K562 (cell line): ENCODE measurements at regions not wholly inside any gene's neighbourhood (a gene's known extent, or its start where the extent isn't known, plus 50 kb on each side); places are given as distances from the start of the nearest gene placed in this dataset.

Experiments used
- ATAC-seq: fragments of 200-7000 bp; cut with Tn5 transposase; 3 replicates; pipeline ENCODE4 v1.9.1; 2020; ENCODE audit warnings: moderate library complexity
- BruUV-seq: library from RNA; stranded (reverse); fragments of 400-500 nt; replicated peaks from 2 replicates; lab custom pipeline; 2021; lab: Mats Ljungman, UMichigan
- CTCF ChIA-PET: fragments of 300-600 bp; formaldehyde crosslinking; extraction: SDS; loops from one replicate; lab custom pipeline; 2021; ENCODE audit warnings: low intra/inter-chr PET ratio; lab: Yijun Ruan, JAX
- POLR2A ChIA-PET: fragments of 300-600, 350-650 bp; sonication (Branson Sonifier 250); formaldehyde crosslinking; extraction: SDS; loops from one replicate; lab custom pipeline; 2021; ENCODE audit warnings: antibody characterized with exemption, inconsistent platforms; lab: Yijun Ruan, JAX
- DNase-seq, 4 experiments: peaks; one replicate each; pipeline versions ENCODE4 v3.0.0 to v3.0.0-alpha.2; 2011 to 2018; ENCODE audit warnings: low spot score in 3 of 4, mixed read lengths in 3 of 4; ENCODE audit errors: extremely low read depth in 1 of 4
- FAIRE-seq: peaks from 2 replicates; lab custom pipeline; 2011; peaks lifted over from hg19 to GRCh38; lab: Jason Lieb, UNC
- H2AFZ ChIP-seq: 2 replicates; pipeline ENCODE4 v1.6.0; 2011; ENCODE audit warnings: low read depth, low read length, control low read depth, inconsistent platforms
- H3K27ac ChIP-seq: fragments of 200-600 bp; 3 replicates; pipeline ENCODE4 v1.8.0; 2011; ENCODE audit warnings: low read depth, mild to moderate bottlenecking, control low read depth, inconsistent platforms, low read length, moderate library complexity, mixed read lengths; ENCODE audit errors: extremely low read depth
- H3K27me3 ChIP-seq, 2 experiments: fragments of 300-600 bp in 1 of 2; 2 replicates in 1 of 2; 3 replicates in 1 of 2; pipeline versions ENCODE4 v1.6.0 to v1.8.0; 2011; ENCODE audit warnings: inconsistent platforms in 2 of 2, low read length in 2 of 2, mild to moderate bottlenecking in 1 of 2, mixed read lengths in 1 of 2, moderate library complexity in 1 of 2; ENCODE audit not compliant: control insufficient read depth in 2 of 2, insufficient read depth in 2 of 2
- H3K36me3 ChIP-seq: fragments of 300-600 bp; 3 replicates; pipeline ENCODE4 v1.8.0; 2011; ENCODE audit warnings: mild to moderate bottlenecking, low read length, inconsistent platforms; ENCODE audit not compliant: control insufficient read depth, insufficient read depth
- H3K4me1 ChIP-seq, 2 experiments: fragments of 200-600 bp in 1 of 2; replicated peaks in 1 of 2; 2 replicates in 1 of 2; 3 replicates in 1 of 2; pipeline versions ENCODE4 v1.5.1 to v1.8.0; 2011; ENCODE audit warnings: inconsistent platforms in 2 of 2, low read length in 2 of 2, mild to moderate bottlenecking in 1 of 2, mixed read lengths in 1 of 2, moderate library complexity in 1 of 2; ENCODE audit not compliant: control insufficient read depth in 2 of 2, insufficient read depth in 2 of 2
- H3K4me2 ChIP-seq: 2 replicates; pipeline ENCODE4 v1.6.1; 2011; ENCODE audit warnings: low read length, control low read depth, inconsistent platforms, mixed read lengths; ENCODE audit not compliant: insufficient read depth
- H3K4me3 ChIP-seq: fragments of 200-600 bp; sonication (generic), shearing (Covaris generic); 2 replicates; pipeline ENCODE4 v1.5.1; 2016; ENCODE audit warnings: control low read depth, inconsistent platforms
- H3K79me2 ChIP-seq: fragments of 200-600 bp; 3 replicates; pipeline ENCODE4 v1.8.0; 2011; ENCODE audit warnings: low read length, inconsistent platforms; ENCODE audit not compliant: control insufficient read depth, insufficient read depth
- H3K9ac ChIP-seq, 2 experiments: 2 replicates each; pipeline versions ENCODE4 v1.6.0 to v1.6.1; 2011; ENCODE audit warnings: low read depth in 2 of 2, low read length in 2 of 2, control low read depth in 1 of 2, inconsistent platforms in 1 of 2, mild to moderate bottlenecking in 1 of 2, mixed read lengths in 1 of 2; ENCODE audit not compliant: insufficient read depth in 1 of 2
- H3K9me1 ChIP-seq: one replicate; pipeline ENCODE4 v1.6.0; 2011; ENCODE audit warnings: inconsistent platforms, mild to moderate bottlenecking, low read length, moderate library complexity; ENCODE audit not compliant: control insufficient read depth, insufficient read depth
- H3K9me3 ChIP-seq: replicated peaks from 2 replicates; pipeline ENCODE4 v1.5.1; 2011; ENCODE audit warnings: low read depth, low read length, inconsistent platforms; ENCODE audit not compliant: control insufficient read depth, insufficient read depth
- H4K20me1 ChIP-seq: replicated peaks from 2 replicates; pipeline ENCODE4 v1.6.1; 2011; ENCODE audit warnings: low read length, inconsistent platforms, mixed read lengths; ENCODE audit not compliant: control insufficient read depth, insufficient read depth
- CHD4 ChIP-seq: fragments of 200-600 bp; sonication (generic); IDR thresholded peaks from 3 replicates; pipeline ENCODE4 v1.6.1; 2012; ENCODE audit warnings: low read depth, mild to moderate bottlenecking, mixed read lengths, low read length, inconsistent platforms; ENCODE audit not compliant: insufficient read depth, insufficient replicate concordance, poor library complexity, severe bottlenecking
- CREB1 ChIP-seq, 2 experiments: sonication (generic) in 1 of 2; formaldehyde crosslinking in 1 of 2; IDR thresholded peaks; 2 replicates each; pipeline versions ENCODE4 v1.6.1 to v1.8.0; 2012 to 2022; ENCODE audit warnings: inconsistent platforms in 1 of 2, mild to moderate bottlenecking in 1 of 2, missing genetic modification reagents in 1 of 2, moderate library complexity in 1 of 2
- ETS2 ChIP-seq: IDR thresholded peaks from 2 replicates; pipeline ENCODE4 v1.6.1; 2016; ENCODE audit warnings: borderline replicate concordance, missing genetic modification characterization, mild to moderate bottlenecking, moderate library complexity, missing compliant biosample characterization; ENCODE audit not compliant: poor library complexity, severe bottlenecking
- KLF1 ChIP-seq: fragments of 450-650 bp; IDR thresholded peaks from 2 replicates; pipeline ENCODE4 v1.6.1; 2016; ENCODE audit warnings: missing genetic modification characterization, missing compliant biosample characterization
- NCOA4 ChIP-seq: fragments of 450-650 bp; IDR thresholded peaks from 2 replicates; pipeline ENCODE4 v1.6.1; 2018; ENCODE audit warnings: mild to moderate bottlenecking; ENCODE audit not compliant: partially characterized antibody
- PML ChIP-seq: IDR thresholded peaks from 2 replicates; pipeline ENCODE4 v1.6.1; 2012; ENCODE audit warnings: low read length, inconsistent platforms
- XRCC5 ChIP-seq: fragments of 200-400 bp; formaldehyde crosslinking; IDR thresholded peaks from 2 replicates; pipeline ENCODE4 v1.6.1; 2017; ENCODE audit warnings: low read depth, mild to moderate bottlenecking, low read length
- YBX1 ChIP-seq: fragments of 450-650 bp; IDR thresholded peaks from 2 replicates; pipeline ENCODE4 v1.7.1; 2016; ENCODE audit warnings: mild to moderate bottlenecking
- YY1 ChIP-seq, 3 experiments: IDR thresholded peaks; 2 replicates each; pipeline ENCODE4 v1.6.1; 2011; ENCODE audit warnings: low read length in 2 of 3, mild to moderate bottlenecking in 2 of 3, moderate library complexity in 2 of 3, borderline replicate concordance in 1 of 3, control low read depth in 1 of 3, low read depth in 1 of 3; ENCODE audit not compliant: insufficient read depth in 3 of 3, insufficient replicate concordance in 2 of 3, control insufficient read depth in 1 of 3, insufficient read length in 1 of 3; ENCODE audit errors: extremely low read depth in 1 of 3
- ZNF57 ChIP-seq: fragments of 450-650 bp; formaldehyde crosslinking; IDR thresholded peaks from 2 replicates; pipeline ENCODE4 v1.4.0; 2020; ENCODE audit warnings: mild to moderate bottlenecking, moderate library complexity
- WGBS: fragments of 100-300 bp; shearing (Covaris generic); methylation state at CpG from one replicate; pipeline ENCODE4 v1.1.6; 2016; ENCODE audit warnings: low coverage, mixed read lengths; ENCODE audit not compliant: insufficient coverage; ENCODE audit errors: missing lambda C conversion rate; 5-methylcytosine and 5-hydroxymethylcytosine counted together
- in situ Hi-C: fragments of 300-500 bp; cut with MboI; formaldehyde crosslinking; loops from 4 replicates; pipeline ENCODE4 v1.15.0; 2018; ENCODE audit warnings: inconsistent platforms, mixed read lengths
- intact Hi-C: fragments of 100-400 bp; cut with micrococcal nuclease; formaldehyde crosslinking; loops from 2 replicates; pipeline ENCODE4 v1.14.2; 2022

GRCh38 chr13:34363266-34363665 lies 545.3 kb downstream of the RFC3 start:
- intact Hi-C loops: no loop called here
- Histone ChIP-seq H3K79me2 (no peaks in the 10 kb centered on the region), H3K4me1 (no peaks in the 10 kb centered on the region), H3K27ac (no peak overlapping the region), H3K27me3 (no peaks in the 10 kb centered on the region), H4K20me1 (no peaks in the 10 kb centered on the region), H3K4me3 (no peak overlapping the region), H3K9me1 (no peaks in the 10 kb centered on the region), H3K4me2 (no peak overlapping the region)
- in situ Hi-C loops: no loop called here
- no peak for FAIRE-seq
- no peak for DNase-seq
- POLR2A ChIA-PET: no interaction called here
- no peak for TF ChIP-seq YBX1
- TF ChIP-seq ETS2: no peak
- TF ChIP-seq ZNF57 (CRISPR knock-in tag): no peak
- TF ChIP-seq XRCC5: no peak
- no peak for TF ChIP-seq CHD4
- TF ChIP-seq YY1 (IDR thresholded peaks at IDR 0.05; ENCODE audit: borderline replicate concordance in 1 of 3, control insufficient read depth in 1 of 3, extremely low read depth in 1 of 3, insufficient read depth in 3 of 3, insufficient read length in 1 of 3, insufficient replicate concordance in 2 of 3, low read depth in 1 of 3, low read length in 2 of 3): no peak
- no peak for TF ChIP-seq NCOA4
- TF ChIP-seq CREB1 (IDR thresholded peaks at IDR 0.05): no peak
- no peak for TF ChIP-seq CREB1 (CRISPR knock-in tag; IDR thresholded peaks at IDR 0.05)
- no peak for TF ChIP-seq PML
- TF ChIP-seq KLF1 (tag): no peak
- TF ChIP-seq, all 486 proteins: peak for 0
- Histone ChIP-seq H3K9me3 (no peaks in the 10 kb centered on the region), H3K9ac (no peak overlapping the region), H2AFZ (no peak overlapping the region), H3K36me3 (no peaks in the 10 kb centered on the region)
- BruUV-seq: no TSS peak
- WGBS: 3% methylated on average over 4 of the region's 4 CpGs
- ATAC-seq: no peak
- CTCF ChIA-PET: no interaction called here
